C4-2B (cell line): ENCODE measurements at regions not wholly inside any gene's neighbourhood (a gene's known extent, or its start where the extent isn't known, plus 50 kb on each side); places are given as distances from the start of the nearest gene placed in this dataset.

Source experiments
- H3K27ac ChIP-seq: fragments of 450-650 bp; 2 replicates; pipeline ENCODE4 v1.5.1; 2017
- CTCF ChIP-seq: fragments of 450-650 bp; conservative IDR thresholded peaks from 2 replicates; pipeline ENCODE4 v1.5.1; 2017; ENCODE audit warnings: mild to moderate bottlenecking
- ZFX ChIP-seq: fragments of 450-650 bp; IDR thresholded peaks from 2 replicates; pipeline ENCODE4 v1.6.1; 2017

GRCh38 chr10:7485244-7485556 is 74.4 kb upstream of the SFMBT2 start:
- no peak overlapping the region for H3K27ac ChIP-seq
- no peak for TF ChIP-seq CTCF

- TF ChIP-seq CTCF (no peak), ZFX (no peak)
- no peak overlapping the region for H3K27ac ChIP-seq
These were observed 73.8 kb upstream of the SFMBT2 start for GRCh38 chr10:7484456-7485243.

- H3K27ac ChIP-seq: no peak overlapping the region
- TF ChIP-seq CTCF (no peak), ZFX (no peak)
These were observed 73.0 kb upstream of the SFMBT2 start for GRCh38 chr10:7483848-7484247.

GRCh38 chr10:7482992-7483391 is 72.2 kb upstream of the SFMBT2 start:
- H3K27ac ChIP-seq: no peak overlapping the region
- TF ChIP-seq ZFX: no peak
- TF ChIP-seq CTCF: no peak

- no peak for TF ChIP-seq CTCF
- no peak for TF ChIP-seq ZFX
- H3K27ac ChIP-seq: no peak overlapping the region
These were observed 70.5 kb upstream of the SFMBT2 start for GRCh38 chr10:7481368-7481765.

GRCh38 chr10:7480742-7481367 is 70.0 kb upstream of the SFMBT2 start:
- H3K27ac ChIP-seq: no peak overlapping the region
- TF ChIP-seq ZFX (no peak), CTCF (no peak)

GRCh38 chr10:7479861-7480598 is 69.2 kb upstream of the SFMBT2 start:
- TF ChIP-seq CTCF: no peak
- TF ChIP-seq ZFX: no peak
- H3K27ac ChIP-seq: no peak overlapping the region
